GM18519 (cell line): ENCODE measurements at regions not wholly inside any gene's neighbourhood (a gene's known extent, or its start where the extent isn't known, plus 50 kb on each side); places are given as distances from the start of the nearest gene placed in this dataset.

Source experiments
- ATAC-seq: cut with Tn5 transposase; IDR thresholded peaks from one replicate; pipeline ENCODE4 v1.9.1; 2021; ENCODE audit warnings: mild to moderate bottlenecking, moderate library complexity; ENCODE audit not compliant: unreplicated experiment, low FRiP score

DNA sequence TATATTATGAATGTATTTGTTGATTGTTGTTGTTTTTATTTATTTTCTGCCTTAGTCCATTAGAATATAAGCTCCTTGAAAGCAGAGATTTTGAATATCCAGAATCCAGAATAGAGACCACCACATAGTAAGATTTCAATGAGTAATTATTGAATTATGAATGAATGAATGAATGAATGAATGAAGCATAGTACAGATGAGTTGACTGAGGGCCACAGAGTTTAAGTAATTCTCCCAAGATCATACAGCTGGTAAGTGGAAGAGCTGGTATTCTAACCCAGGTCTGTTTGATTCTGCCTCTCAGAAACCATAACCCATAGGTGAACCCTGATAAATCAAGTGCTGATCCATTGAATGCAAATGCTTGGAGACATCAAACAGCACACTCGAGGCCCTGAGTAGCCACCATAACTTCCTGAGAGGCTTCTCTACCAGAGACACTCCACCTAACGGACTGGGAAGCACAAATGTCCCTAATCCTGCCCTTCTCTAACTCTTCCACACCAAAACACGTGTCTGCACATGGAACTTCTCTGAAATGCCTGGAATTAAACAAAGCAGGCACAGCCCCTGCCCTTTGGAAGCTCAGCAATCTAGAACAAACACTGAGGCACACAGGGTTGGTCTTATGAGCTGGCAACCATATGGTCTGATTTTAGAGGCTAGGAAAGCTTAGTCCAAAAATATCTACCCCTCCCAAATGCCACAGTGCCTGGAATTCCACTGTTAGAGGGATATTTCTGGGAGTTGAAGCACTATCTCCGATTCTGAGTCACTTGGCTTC is 190.1 kb downstream of the FOXO1 start:
- ATAC-seq: no peak

DNA sequence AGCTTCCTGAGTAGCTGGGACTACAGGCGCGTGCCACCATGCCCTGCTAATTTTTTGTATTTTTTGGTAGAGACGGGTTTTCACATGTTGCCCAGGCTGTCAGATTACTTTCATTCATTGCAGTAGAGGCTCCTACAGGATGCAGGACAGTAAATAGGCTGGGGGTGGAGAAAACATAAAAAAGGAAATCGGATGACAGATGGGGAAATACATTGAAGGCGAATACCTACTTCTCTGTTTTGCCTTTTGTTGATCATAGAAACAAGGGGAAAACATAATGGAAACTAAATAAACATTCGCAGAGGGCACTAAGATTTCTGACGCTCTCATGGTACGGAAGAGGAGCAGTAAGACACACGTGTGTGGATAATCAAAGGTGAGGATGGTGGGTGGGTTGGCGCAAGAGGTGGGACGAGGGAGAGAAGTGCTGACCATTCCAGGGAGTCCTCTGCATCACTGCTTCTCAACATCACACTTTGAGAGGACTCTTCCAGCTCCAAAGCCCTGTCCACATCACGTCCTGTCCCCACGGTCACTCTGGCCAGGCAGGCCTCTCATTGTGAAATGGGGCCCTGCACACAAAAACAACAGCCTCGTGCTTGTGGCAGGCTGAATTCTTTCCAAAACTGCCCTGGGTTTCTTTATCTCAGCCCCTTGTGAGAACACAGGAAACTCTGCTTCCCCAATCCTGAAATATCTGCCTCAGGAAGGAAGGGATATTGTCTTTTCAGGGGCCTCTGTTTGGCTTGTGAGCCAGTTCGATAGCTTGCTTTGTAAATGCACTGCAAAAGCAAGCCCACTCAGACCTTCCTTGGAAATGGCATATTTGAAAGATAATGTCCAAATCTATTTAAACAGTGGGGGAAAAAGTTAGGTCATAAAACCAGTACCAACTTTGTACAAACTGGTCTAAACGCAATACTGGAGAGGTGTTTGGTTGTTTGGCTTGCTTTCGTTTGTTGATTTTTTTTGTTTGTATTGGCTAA is 188.5 kb downstream of the FOXO1 start:
- no peak for ATAC-seq

GRCh38 chr13:40478775-40479174 is 187.7 kb downstream of the FOXO1 start:
- no peak for ATAC-seq

DNA sequence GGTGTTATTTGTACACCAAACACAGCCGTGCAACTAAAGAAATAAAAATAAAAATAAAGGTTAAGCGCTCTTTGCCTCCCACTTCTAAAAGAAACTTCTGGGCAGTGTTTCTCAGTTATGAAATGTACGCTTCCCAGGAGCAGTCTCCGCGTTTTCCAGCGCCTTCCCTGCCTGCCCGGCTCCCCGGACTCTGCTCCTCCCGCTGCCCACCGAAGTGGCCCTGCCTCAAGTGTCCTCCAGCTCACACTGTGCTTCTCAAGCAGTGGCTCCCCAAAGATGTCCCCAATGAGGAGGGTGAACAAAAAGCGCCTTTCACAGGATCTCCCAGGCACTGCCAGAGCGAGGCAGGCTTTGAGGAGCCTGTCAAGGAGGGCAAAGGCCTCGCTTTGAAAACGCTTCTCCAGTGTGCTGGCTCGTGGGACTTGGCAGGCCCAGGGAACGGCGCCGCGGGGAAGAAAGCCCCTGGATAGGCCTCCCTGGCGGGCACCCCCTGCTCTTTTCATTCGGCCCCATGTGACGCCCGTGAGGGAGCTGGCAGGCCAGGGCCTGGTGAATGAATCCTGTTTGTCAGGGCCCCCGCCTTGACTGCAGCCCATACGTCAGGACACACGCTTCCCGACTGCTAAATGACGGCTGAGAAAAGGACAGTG is 187.1 kb downstream of the FOXO1 start:
- no peak for ATAC-seq

DNA sequence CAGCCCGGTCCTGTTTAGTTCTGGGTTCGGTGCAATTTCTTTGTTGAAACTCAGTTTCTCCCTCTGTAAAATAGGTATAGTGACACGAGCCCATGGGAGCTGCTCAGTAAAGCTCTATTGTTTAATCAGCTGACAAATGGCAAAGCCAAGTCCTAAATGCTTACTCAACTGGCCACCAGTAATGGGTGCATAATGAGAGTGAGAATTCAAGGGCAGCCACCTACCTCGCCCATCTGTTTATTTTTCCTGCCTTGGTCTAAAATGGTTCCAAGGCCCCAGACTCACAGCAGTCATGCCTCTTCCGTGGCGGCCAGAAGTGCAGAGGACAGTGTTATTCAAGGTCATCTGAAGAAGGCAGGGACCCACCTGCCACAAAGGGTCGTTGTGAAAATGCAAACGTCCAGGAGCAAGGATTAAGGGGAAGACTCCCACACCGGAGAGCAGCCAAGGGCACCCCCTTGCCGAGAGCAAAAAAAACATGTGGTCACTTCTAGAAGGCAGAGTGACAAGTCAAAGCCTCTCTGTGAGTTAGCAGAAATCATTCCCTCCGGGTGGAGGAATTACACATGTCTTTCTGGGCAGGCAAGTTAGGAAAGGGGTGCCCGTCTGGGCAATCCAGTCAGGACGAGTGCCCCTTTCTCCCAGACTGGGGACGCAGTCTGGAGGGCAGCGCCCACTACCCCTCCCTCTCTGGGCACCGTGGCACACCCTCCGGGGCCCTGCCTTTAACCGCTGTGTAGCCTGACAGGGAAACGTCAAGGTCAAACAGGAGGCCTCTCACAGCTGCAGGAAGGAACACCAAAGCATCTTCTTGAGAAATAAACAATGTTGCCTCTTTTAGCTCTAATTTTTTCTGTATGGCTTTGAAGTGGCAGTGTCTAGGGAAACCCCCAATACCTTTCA is 186.2 kb downstream of the FOXO1 start:
- no peak for ATAC-seq

GRCh38 chr13:40480915-40481516 is 185.4 kb downstream of the FOXO1 start:
- ATAC-seq: no peak

DNA sequence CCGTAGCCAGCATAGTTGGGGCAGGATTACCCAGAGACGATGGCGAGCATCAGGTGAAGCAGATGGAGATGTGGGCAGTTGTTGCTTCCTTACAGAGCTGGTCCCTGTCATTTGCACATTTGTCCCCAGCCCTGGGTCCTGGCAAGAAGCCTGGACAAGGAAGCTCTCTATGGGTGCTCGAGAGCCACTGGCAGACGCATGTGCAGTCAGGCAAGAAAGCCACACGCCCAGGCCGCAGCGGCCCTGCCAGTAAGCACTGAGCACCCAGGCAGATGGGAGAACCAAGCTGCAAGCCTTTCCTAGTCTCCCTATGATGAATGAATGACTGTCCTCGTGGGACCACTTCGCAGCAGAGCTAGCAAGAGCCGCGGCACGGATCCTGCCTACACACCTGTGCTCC is 182.8 kb downstream of the FOXO1 start:
- ATAC-seq: no peak

DNA sequence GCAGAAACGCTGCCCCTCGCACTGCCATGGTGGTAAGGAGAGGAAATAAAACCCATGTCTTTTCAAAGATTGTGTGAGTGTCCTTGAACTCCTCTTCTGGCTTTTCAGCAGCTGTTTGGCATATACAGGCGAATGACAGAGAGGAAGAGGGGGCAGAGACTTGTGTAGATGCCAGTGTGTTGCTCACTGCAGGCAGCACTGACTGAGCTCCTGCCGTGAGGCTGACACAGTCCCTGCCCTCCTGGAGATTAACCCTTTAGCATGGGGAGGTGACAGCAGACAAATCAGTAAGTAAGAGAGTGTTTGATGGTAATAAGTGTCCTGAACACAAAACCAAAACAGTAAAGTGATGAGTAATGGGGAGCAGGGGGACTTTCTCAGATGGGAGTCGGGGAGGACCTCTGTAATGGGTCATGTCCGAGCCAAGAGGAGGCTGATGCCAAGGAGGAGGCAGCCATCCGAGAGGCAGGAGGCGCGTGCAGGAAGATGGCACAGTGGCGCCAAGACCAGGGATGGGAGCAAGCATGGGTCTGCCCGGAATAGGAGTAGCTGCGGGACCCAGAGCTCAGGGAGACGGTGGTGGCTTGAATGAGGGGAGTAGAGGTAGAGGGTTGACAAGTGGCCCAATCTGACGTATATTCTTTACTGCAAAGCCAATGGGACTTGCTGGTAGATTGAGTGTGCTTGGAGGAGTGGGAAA is 182.2 kb downstream of the FOXO1 start:
- ATAC-seq: no peak

- ATAC-seq: no peak
Measured at GRCh38 chr13:40484974-40485373, 181.5 kb downstream of the FOXO1 start.

GRCh38 chr13:40485611-40486517 is 180.6 kb downstream of the FOXO1 start:
- ATAC-seq: no peak

DNA sequence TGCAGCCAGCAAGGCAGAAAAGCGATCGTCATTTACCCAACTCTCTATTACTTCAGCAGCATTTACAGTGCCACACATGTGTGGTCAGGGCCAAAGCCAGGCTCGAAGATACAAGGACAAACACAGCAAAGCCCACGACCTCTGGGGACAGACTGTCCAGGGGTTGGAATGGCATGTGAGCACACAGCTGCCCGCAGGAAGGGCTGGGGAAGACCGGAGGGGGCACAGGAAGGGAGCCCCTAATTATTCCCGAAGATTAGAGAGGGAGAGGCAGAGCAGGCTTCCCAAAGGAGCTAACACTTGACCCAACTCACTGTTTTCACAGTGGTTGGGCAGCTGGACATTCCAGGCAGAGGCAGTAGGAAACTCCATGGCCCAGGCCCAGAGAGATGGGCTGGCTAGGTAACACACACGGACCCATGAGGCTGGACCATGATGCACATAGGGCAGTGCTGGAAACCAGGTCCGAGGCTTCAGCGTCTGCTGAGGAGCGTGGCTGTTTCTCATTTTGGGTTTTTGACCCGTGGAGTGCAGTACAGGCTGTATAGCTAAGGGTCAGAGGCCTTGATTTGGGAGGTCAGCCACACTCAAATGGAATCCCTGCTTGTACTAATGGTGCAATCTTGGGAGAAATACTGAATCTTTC is 179.8 kb downstream of the FOXO1 start:
- ATAC-seq: no peak

- no peak for ATAC-seq
Measured at GRCh38 chr13:40488869-40489391, 177.5 kb downstream of the FOXO1 start.

DNA sequence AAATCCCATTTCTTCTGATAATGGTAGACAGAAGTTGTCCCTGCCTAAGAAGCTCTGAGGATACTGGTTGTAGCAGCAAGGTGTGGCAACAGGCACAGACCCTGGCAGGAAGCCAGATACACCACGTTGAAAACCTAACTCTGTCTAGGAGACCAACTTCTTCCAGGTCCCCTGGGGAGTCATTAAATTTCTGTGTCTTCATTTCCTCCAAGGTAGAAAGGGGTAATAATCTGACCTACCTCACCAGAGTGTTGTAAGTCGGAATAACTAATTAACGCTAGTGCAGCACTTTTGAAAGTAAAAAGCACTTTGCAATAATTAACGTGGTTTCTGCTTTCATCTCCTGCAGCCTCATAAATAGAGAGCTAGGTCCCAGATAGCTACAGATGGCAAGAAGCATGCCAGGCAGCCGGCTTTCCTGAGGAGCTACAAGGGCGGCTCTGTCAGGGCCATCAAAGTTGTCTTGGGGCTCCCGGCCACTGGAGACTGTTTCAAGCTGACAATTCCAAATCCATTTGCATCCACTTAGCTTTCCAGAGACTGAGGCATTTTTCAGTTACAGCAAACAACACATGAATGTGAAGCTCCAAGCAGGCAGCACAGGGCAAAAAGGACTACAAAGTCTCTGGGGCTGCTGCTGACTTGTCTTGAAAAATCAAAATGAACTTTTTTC is 176.2 kb downstream of the FOXO1 start:
- ATAC-seq: no peak

DNA sequence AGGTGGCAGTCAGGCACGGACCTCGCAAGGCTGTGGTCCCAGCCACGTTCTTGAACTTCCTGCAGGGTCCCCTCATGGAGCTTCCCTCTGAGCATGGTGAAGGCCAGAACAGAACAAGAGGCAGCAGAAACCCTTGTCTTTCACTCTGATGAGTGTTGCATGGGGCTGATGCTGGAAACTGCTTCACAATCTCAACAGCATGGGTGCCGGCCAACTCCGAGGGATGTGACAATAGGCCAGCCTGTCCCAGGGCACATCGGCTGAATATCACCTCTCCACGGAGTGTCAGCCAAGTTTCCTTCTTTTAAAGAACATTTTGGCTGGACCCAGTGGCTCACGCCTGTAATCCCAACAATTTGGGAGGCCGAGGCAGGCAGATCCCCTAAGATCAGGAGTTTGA is 173.9 kb downstream of the FOXO1 start:
- no peak for ATAC-seq

GRCh38 chr13:40494513-40494912 is 171.9 kb downstream of the FOXO1 start:
- no peak for ATAC-seq

DNA sequence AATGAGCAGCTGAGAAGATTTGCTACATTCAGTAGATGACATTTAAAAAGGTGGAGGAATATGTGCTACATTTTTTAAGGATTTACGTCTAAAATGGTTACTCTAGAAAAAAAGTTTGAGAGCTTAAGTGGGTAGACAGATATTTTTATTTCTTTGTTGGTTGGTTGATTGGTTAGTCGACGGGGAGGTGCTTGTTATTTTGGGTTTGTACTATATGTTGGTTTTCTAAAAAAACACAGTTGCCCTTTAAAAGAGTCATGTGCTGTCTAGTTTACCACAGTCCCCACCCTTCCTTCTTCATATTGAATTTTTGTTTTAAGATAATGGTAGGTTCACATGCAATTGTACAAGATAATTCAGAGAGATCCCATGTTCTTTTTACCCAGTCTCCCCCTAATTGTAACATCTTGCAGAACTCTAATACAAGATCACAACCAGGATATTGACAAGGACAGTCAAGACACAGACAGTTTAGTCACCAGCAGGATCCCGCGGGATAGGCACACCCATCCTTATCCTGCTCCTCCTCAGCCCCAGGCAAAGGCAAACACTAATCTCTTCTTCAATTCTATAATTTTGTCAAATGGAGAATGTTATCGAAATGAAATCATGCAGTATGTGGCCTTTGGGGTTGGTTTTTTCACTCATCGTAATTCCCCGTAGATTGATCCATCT is 171.4 kb downstream of the FOXO1 start:
- ATAC-seq: no peak
